HG02938 (cell line): ENCODE measurements at regions not wholly inside any gene's neighbourhood (a gene's known extent, or its start where the extent isn't known, plus 50 kb on each side); places are given as distances from the start of the nearest gene placed in this dataset.

Source experiments
- ATAC-seq: cut with Tn5 transposase; IDR thresholded peaks from one replicate; pipeline ENCODE4 v1.9.1; 2021; ENCODE audit warnings: mild to moderate bottlenecking, moderate library complexity; ENCODE audit not compliant: unreplicated experiment

GRCh38 chr4:125904802-125905201 lies 590.0 kb downstream of the FAT4 start:
- no peak for ATAC-seq

GRCh38 chr4:125911058-125911457 lies 596.3 kb downstream of the FAT4 start:
- ATAC-seq = no peak

DNA sequence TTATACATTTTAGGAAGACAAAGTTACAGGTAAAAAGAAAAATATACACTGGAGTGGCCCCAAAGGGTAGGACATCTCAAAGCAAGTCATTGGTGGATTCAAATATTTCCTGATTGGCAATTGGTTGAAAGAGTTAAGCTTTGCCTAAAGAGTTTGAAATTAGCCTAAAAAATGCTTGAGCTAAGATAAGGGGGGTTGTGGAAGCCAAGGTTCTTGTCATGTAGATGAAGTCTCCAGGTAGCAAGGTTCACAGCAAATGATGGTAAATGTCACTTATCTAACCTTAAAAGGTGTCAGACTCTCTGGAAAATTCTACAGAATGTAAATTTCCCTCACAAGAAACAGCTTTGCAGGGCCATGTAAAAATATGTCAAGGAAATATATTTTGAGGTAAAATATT lies 596.7 kb downstream of the FAT4 start:
- ATAC-seq = no peak

- no peak for ATAC-seq
These were observed 602.8 kb downstream of the FAT4 start for GRCh38 chr4:125917559-125917958.

DNA sequence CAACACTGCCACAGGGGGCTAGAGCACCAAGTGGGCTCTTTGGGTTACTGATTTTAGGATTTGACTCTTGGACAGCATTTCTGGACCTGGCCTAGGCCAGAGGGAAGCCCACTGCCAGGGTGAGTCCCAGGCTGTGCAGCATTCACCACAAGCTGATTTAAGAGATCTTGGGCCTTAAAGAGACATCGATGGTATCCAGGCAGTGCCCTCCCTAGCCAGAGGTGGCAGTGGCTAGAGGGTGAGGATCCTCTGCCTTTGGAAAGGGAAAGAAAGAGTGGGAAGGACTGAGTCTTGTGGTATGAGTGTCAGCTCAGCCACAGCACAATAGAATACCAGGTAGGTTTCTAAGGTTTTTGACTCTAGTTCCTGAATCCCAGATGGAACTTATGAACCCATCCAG lies 613.9 kb downstream of the FAT4 start:
- no peak for ATAC-seq

DNA sequence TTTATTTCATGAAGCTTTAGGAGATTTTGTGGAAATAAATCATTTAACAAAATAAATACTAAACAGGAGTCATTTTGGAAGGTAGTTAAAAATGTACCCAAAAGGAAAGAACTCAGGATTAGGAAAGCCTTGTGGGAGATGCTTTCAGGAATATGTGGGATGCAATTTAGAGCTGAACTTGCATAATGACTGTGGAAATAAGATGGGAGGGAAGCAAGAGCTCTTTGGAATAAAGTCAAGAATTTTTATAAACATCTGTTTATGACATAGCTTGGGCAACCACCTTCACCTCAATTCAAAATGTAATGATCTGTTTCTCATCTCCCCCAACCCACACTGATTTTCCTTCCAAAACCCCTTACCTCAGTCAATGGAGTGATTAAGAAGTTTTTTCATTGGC lies 623.8 kb downstream of the FAT4 start:
- no peak for ATAC-seq

DNA sequence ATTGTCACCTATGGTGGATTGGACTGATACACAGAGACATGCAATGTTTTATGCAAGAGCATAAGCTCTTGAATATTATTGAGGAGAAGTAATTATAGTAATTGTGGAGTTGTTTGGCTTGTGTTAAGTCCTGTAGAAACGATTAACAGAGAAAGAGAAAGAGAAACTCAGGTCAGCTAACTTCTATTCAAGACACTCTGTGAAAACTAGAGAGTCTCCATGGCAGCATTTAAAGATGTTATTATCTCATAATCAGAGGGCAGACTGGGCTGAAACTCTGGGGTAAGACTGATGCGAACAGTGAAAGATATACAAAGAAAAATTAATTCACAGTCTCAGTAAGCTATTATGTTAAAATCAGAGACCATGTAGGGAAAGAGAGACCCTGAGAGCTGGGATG lies 625.7 kb downstream of the FAT4 start:
- ATAC-seq = no peak

GRCh38 chr4:125944966-125945365 lies 630.2 kb downstream of the FAT4 start:
- no peak for ATAC-seq

GRCh38 chr4:125948021-125948420 lies 633.3 kb downstream of the FAT4 start:
- no peak for ATAC-seq

DNA sequence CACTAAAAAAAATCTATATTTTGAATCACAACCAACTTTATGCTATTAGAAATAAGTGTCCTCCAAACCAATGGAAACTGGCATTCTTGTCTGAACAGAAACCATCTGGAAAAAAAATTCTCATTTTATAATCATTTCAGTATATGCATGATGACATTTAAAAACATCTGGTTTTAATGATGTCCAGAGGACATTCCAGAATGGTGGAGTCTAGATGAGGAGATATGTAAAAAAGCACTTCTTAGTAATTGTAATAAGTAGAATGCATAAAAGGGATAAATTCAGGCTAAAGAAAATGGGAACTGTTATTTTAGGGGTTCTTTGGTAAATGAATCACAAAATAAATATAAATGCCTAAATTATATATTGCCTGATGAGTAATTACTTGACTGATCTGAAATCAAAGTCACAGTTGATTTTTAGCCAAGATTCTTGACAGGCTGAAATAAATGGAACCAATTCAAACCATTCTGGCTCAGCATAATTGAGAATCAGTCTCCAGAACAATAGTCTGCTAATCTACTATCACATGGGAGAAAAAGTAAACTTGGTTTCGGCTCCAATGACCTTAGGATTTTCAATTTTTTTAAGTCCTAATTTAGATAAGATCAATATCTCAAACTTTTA lies 636.6 kb downstream of the FAT4 start:
- ATAC-seq = no peak

- ATAC-seq = no peak
These were observed 637.9 kb downstream of the FAT4 start for GRCh38 chr4:125952631-125953030.

DNA sequence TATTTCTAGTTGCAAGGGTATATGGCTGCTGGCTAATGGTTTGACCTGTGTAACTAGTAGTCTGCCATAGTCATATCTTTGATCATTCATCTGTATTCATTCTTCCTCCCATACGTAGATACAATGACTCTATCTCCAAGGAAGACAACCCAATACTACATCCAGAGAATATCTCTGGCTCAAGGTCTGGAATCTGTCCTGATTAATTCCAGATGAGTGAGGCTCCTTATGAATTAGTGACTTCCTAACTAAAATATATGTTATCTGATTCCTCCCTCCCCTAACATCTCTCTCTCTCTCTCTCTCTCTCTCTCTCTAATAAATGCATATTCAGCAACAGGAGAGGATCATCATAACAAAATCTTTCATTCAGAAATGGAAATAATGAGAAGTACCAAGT lies 641.5 kb downstream of the FAT4 start:
- no peak for ATAC-seq

DNA sequence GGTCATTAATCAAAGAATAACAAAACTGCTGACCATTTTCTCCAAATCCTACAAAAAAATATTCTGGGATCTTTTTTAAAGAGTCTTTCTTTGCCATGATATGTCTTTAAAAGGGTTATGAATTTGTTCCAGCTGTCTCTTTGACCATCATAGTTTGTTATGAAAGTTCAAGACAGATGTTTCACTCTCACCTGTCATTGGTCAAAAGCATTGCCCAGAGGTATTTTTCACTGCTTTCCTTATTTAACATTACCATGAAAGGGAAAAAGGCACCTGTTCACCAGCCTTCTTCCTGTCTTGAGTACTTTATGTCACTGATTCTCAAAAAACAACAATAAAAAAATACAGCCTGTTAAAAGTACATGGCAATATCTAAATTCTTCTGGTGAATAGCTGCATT lies 643.8 kb downstream of the FAT4 start:
- no peak for ATAC-seq

- ATAC-seq = no peak
These were observed 646.9 kb downstream of the FAT4 start for GRCh38 chr4:125961626-125962025.

GRCh38 chr4:125975861-125976397 lies 661.2 kb downstream of the FAT4 start:
- ATAC-seq = no peak

DNA sequence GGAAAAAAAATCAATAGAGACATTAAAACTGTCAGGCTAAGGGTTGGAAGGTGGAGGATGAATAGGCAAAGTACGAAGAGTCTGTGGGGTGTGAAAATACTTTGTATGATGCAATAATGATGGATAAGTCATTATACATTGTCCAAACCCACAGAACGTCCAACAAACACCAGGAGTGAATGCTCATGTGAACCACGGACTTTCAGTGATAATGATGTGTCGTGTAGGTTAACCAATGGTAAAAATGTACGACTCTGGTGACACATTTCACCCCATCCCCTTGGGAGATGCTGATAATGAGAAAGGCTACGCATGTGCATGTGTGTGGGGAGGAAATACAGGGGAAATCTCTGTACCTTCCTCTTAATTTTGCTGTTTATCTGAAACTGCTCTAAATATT lies 665.2 kb downstream of the FAT4 start:
- no peak for ATAC-seq

DNA sequence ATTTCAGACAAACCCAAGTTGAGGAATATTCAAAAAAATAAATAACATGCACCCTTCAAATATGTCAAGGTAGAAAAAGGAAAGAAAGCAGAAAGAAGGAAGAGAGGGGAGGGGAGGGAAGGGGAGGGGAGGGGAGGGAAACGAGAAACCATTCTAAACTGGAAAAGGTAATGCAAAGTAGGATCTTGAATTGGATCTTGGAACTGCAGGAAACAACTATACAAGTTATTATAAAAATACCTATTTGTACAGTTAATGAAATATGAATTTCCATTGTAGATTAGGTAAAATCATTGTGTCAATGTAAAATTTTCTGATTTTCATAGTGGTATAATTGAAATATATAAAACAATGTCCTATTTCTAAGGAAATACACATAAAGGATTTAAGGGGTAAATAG lies 668.4 kb downstream of the FAT4 start:
- ATAC-seq = no peak

DNA sequence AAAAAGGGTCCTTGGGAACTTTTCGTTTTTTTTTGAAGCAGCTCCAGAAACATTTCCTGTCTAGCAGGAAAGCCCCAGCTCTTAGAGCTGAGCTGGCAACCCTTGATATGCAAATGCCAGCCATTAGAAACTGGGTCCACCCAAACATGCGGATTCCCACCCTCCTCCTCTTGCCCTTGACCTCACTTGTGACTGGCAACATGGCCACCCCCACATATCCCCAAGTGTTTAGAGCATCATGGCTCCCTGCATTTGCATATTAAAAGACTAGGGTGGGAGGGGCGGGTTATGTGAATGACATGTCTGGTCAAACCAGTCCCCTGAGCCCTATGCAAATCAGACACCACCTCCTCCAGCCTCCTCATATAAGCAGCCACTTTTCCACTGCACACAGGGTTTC lies 671.1 kb downstream of the FAT4 start:
- ATAC-seq = no peak

- ATAC-seq = no peak
These were observed 671.6 kb downstream of the FAT4 start for GRCh38 chr4:125986307-125986706.

DNA sequence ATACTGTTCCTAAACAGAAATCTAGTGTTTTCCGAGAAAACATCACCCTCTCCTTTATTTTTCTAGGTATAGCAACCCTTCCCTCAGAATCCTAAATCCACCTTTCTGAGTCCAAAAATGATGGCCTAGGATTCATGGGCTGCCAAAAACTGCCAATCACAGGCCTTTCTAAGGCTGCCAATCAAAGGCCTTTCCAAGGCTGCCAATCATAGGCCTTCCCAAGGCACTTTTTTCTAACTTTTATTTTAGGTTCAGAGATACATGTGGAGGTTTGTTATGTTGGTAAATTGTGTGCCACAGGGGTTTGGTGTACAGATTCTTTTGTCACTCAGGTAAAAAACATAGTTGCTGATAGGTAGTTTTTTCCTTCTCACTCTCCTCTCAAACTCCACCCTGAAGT lies 673.7 kb downstream of the FAT4 start:
- ATAC-seq = no peak

GRCh38 chr4:125991398-125991797 lies 676.6 kb downstream of the FAT4 start:
- ATAC-seq = no peak

DNA sequence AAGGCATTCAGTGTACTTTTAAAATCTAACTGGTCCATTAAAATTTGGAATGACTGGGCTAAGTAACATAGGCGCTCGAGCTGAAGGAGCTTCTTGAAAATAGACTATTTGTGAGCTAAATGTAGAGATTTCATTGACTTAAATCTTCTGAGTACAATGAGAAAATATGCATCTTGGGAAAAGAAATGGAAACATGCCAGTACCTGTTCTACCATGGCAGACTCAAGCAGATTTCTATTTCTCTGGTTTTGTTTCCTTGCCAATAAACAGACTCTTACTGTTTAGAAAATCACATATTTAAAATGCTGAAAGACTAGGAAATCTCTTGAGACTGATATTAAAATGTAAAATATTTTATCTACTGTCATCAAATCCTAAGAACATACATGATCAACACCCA lies 678.1 kb downstream of the FAT4 start:
- ATAC-seq = no peak

DNA sequence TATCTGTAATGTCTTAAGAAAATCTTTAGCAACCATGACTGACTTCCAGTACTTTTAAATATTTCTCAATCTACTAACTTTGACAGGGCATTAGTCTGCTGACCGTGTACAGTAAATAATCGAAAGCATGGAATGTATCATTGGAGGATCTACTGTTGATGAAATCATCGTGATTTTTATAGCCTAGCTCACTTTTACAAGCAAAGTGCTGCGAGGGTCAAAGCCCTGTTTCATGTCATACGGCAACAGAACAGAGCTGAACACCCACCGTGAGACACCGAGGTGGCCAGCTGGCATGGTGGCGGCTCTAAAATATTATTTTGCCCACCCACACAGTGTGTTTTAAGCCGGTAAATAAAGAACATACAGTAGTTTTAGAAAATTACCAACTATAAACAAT lies 679.3 kb downstream of the FAT4 start:
- ATAC-seq = no peak
